ENCODE measurements at regions not wholly inside any gene's neighbourhood (a gene's known extent, or its start where the extent isn't known, plus 50 kb on each side); places are given as distances from the start of the nearest gene placed in this dataset.
"Not testable (repeated sequence)": the region's sequence is repeated elsewhere in the genome, so short reads cannot be mapped to it uniquely, and the experiment has no call there.

DNA sequence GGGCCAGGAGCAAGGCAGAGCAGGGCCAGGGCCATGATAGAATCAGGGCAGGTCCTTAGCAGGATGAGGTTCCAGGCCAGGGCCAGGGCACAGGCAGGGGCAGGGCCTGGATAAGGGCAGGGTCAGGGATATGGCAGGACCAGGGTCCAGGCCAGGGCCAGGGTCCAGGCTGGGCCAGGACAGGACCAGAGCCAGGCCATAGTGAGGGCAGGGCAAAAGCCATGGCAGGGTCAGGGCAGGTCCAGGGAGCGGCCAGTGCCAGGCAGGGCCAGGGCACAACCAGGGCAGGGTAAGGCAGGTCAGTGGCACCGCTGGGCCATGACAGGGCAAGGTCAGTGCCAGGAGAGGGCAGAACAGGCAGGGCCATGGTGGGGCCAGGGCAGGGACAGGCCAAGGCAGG, 152.2 kb downstream of the LIPI start:
- DNase-seq (ENCODE audit: extremely low read depth, low read depth): no peak

DNA sequence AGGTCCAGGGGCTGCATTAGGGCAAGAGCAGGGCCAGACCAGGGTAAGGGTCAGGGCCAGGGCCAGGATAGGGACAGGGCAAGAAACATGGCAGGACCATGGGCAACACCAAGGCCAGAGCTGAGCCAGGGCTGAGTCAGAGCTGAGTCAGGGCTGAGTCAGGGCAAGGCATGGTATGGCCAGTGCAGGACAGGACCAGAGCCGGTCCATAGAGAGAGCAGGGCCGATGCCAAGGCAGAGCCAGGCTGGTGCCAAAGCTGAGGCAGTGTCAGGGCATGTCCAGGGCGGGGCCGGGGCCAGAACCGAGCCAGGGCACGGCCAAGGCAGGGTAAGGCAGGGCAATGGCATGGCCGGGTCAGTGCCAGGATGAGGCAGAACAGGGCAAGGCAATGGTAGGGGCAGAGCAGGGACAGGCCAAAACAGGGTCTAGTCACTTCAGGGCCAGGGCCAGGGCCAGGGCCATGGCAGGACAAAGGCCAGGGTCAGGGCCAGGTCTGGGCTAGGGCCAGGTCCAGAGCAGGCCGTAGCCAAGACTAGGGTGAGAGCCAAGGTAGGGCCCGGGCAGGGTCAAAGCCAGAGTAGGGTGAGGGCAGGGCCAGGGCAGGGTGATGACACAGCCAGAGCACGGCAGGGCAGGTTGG, 152.8 kb downstream of the LIPI start:
- not testable (repeated sequence) for DNase-seq (ENCODE audit: extremely low read depth, low read depth)

DNA sequence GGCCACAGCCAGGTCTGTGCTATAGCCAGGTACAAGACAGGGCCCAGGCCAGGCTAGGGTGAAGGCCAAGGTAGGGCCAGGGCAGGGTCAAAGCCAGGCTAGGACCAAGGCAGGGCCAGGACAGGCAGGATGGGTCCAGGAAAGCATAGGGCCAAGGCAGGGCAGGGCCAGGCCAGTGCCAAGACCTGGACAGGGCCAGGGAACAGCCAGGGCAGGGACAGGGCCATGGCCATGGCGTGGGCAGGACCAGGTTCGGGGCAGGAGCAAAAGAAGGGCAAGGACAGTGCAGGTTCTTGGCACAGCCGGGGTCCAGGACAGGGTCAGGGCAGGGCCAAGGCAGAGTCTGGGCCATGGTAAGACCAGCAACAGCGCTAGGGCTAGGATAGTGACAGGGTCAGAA, 153.4 kb downstream of the LIPI start:
- DNase-seq (ENCODE audit: extremely low read depth, low read depth): no peak

DNA sequence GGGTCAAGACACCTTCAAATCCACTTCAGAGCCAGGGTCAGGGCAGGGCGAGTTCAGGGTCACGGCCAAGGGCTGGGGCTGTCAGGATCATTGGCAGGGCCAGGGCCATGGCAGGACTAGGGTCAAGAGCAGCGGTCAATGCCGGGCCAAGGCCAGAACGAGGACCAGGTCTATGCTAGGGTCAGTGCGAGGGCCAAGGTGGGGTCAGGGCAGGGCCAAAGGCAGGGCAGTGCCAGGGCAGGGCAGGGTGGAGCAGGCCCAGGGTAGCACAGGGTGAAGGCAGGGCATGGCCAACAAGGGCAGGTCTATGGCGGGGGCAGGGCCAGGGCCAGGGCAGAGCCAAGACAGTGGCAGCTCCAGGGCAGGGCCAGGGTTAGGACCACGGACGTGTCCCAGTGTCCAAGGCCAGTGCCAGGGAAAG, 154.0 kb downstream of the LIPI start:
- DNase-seq (ENCODE audit: extremely low read depth, low read depth): no peak

DNA sequence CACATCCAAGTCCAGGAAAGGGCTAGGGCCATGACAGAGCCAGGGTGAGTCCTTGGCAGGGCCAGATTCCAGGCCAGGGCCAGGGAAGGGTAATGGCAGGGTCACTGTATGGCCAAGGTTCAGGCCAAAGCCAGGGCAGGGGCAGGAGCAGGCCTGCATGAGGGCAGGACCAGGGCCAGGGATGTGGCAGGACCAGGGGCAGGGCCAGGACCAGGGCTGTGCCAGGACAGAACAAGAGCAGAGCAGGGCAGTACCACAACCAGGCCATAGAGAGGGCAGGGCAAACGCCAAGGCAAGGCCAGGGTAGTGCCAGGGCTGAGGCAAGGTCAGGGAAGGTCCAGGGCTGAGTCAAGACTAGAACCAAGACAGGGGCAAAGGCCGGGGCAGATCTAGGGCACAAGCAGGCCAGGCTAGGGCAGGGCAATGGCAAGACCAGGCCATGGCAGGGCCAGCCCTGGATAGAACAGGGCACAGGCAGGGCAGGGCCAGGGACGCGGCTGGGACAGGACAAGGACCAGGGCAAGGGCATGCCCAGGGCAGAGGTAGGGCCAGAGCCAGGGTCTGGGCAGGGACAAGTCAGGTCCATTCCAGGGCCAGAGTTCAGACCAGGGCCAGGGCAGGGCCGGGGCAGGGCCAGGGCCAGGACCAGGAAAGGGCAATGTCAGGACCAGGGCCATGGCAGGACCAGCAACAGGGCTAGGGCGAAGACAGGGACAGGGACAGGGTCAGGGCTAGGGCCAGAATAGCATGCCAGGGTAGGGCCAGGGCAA, 154.8 kb downstream of the LIPI start:
- DNase-seq (ENCODE audit: extremely low read depth, low read depth): not testable (repeated sequence)

DNA sequence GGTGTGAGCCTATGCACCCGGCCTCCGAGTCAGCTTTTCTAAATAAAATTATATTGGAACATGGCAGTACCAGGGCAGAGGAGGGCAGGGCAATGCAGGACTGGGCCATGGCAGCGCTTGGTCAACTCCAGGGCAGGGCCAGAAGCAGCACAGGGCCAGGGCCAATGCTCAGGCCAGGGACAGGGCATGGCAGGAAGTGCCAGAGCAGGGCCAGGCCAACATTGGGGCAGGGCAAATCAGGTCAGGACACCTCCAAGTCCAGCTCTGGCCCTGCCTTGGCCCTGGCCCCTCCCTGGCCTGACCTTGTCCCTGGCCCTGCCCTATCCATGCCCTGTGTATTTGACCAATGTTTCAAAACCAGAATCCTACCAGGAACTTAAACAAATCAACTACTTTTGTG, 156.1 kb downstream of the LIPI start:
- DNase-seq (ENCODE audit: extremely low read depth, low read depth): no peak

DNA sequence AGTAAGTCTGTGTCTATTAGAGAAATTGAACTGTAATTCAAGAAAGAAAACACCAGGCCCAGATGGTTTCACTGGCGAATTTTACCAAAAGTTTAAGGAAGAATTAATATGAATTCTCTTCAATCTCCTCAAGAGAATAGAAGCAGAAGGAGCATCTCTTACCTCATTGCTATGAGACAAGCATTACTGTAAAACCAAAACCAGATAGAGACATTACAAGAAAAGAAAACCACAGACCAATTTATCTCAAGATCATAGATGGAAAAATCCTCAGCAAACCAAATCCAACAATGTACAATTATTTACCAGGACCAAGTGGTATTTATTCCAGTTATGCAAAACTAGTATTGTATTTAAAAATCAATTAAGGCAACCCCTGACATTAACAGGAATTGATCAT, 160.6 kb downstream of the LIPI start:
- no peak for DNase-seq (ENCODE audit: extremely low read depth, low read depth)

DNA sequence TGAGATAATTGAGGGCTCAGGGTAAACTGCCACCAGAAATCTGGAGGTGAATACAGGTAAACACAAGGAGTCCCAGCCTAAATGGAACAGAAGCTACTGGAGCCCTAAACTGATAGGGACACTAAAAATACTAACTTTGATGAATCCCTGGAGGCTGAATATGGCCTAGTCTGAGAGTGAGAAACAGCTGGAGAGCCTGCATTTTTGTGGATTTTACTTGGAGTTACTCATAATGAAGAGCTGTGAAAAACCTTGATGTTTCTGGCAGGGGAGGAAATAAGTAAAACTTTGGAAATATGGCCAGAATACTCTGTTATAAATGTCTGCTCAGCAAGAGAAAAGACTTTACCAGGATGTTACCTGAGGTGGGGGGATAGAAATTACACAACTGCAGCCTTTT, 164.4 kb downstream of the LIPI start:
- DNase-seq (ENCODE audit: extremely low read depth, low read depth): no peak

DNA sequence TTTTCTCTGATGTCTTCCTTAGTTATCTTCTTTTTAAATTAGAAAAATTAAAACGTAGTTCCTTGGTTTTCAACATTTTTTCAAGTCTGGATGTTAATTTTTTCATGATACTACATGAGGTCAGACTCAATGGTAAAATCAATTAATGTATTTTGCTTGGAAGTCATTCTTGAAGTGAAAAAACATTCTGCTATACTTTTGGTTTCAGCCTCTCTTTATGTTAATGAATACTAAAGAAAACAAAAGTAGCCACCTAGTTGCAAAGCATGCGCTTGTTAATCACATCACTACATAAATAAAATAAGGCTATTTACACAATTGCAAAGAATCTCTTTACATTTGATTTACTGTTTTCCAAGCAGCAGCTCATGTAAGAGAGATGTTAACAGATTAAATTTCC, 170.4 kb downstream of the LIPI start:
- no peak for DNase-seq (ENCODE audit: extremely low read depth, low read depth)

DNA sequence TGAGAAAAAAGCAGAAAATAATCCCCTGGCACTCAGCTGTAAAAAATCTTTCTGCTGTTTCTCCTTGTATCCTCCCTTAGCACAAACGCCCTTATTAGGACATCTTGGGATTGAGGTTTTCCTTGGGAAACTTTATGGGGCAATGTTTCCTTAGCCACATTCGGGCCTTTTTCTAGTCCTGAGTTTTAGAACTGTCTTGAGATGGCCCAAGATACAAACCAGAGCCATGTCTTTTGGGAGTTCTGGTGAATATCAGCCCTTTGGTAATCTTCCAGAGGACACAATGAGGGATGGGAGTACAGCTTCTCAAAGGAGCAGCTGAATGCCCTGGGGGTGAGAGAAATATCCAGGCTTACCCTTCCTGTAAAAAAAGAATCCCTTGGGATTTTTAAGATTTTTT, 182.1 kb downstream of the LIPI start:
- not testable (repeated sequence) for DNase-seq (ENCODE audit: extremely low read depth, low read depth)

DNA sequence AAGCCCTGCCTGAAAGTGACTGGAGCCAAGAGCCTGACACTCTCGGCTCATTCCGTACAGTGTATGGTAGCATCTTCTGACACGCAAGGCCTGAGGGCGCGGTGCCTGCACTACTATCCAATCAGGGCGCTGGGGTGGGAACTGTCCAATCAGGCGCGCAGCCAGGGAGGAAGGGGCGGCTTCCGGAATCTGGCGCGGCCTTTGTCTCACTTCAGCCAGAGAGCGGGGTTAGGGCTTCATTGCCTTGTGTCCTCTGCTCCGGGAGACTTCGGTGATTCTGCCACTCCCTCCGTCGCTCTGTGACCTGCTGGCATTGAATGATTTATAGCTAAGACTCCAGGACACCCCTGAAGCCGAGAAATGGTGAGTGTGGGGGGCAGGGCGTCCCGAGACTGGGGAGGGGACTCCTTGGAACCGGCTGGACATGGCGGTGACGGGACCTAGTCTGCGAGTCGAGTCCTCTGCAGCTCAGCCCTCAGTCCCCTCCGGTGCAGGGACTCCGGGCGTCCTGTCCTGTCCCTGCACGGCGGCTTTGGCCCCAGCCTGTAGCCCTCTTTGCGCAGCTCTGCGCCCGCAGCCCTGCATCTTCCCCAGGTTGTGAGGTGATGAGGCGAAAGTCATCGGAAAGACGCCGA, 183.4 kb downstream of the LIPI start:
- DNase-seq (ENCODE audit: extremely low read depth, low read depth): peak; percentile 86

DNA sequence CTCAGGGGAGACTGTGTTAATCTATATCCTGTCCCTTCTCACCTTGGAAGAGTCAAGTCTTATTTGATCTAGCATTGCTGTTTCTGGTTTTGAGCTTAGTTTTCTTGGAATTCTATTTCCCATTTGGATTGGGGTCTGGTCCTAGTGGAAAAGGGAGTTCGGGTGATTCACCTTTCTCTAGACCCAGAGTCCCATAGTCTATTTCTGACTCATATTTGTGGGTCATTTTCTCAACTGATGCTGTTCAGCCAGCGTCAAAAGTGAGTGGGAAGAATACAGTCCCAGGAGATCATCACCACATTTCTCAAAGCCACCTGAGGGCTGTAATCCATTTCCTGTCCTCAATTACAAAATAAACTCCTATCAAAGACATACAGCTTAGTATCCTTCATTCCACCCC, 190.6 kb downstream of the LIPI start:
- DNase-seq (ENCODE audit: extremely low read depth, low read depth): not testable (repeated sequence)

DNA sequence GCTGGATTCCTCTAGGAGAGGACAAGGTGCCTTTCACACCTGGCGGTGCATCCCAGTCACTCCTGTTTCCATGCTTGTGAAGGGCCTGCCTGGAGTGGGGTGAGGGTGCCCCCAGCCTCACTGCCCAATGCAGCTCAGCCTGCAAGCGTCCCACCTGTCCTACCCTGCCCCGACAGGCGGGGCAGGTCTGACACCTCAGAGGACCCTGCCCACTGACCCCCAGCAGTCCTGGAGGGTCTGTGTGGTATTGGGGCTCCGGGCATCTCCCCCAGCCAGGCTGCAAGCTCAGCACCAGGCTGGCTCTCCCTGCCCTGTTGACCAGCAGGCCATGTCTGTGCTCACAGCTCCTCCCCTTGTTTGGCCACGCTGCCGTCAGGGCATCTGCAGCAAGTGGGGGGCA, 194.9 kb downstream of the LIPI start:
- DNase-seq (ENCODE audit: extremely low read depth, low read depth): not testable (repeated sequence)

DNA sequence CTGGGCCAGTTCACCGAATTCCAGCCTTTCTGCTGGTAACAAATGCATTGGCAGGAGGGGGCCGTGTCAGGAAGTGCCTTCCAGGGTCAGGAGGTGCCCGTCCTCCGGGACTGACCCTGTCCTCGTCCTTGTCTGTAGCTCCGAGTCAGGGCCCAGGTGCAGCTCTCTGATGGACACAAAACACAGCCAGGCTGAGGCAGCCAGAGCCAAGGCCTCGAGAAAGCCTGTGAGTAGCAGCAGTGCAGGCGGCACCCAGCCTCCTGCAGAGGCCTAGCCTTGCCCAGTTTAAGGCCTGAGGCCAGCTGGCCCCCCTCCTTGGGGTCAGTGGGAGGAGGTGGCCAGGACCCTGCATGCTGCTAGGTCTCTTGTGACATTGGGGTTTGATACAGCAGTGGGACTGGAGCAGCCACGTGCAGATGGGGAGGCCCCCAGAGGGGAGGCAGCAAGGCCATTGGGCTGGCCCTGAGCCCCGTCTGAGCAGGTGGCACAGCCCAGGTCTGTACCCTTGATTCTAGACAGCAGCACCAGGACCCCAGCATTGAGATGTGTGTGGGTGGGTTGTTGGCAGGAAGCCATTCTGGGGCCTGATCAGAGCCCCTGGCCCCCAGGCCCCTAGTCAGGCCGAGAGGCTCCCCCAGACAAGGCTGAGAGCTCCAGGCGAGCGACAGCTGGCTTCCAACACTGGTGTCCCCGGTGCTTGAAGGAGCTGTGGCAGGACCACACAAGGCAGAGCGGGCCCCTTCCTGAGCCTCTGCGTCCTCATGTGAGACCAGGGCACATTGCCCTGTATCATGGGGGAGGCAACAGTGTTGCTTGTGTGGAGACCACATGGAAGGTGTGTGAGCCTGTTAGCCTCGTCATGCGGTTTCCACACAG, 196.9 kb downstream of the LIPI start:
- DNase-seq (ENCODE audit: extremely low read depth, low read depth): not testable (repeated sequence)

DNA sequence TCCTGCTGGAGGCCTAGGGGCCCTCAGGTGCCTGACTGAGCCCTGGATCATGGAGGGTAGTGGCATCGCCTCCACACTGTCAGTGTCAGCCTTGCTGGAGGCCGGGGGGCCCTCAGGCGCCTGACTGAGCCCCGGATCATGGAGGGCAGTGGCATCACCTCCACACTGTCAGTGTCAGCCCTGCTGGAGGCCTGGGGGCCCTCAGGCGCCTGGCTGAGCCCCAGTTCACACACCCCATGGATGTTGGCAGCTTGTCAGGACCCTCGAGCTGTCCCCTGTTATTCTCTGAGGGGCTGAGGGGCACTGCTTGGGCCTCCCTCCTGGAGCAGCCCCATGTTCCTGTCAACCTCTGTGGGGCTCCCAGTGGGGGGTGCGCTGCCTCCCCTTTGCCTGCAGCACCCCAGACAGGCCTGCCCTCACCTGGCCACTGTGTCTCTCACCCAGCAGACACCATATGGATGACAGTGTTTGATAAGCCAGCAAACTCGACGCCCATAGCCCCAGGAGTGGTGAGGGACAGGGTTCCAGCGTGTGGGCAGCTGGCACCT, 197.6 kb downstream of the LIPI start:
- DNase-seq (ENCODE audit: extremely low read depth, low read depth): no peak

DNA sequence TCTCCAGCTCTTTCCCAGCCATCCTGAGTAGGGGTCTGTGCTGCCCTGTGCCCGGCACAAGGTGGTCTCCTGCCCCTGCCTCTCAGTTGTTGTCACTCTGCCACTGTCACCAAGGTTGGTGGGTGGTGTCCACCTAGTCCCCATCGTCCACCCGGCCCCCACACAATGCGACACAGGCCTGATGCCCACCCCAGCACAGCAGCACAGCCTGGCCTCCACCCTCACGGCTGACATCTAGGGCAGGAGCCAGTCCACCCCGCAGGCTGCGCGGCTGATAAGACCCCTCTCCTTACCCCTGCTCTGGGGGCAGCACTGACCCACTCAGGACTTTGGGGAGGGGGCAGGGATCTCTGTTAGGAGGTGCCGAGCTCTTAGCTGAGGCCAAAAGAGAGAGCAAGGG, 198.3 kb downstream of the LIPI start:
- no peak for DNase-seq (ENCODE audit: extremely low read depth, low read depth)

DNA sequence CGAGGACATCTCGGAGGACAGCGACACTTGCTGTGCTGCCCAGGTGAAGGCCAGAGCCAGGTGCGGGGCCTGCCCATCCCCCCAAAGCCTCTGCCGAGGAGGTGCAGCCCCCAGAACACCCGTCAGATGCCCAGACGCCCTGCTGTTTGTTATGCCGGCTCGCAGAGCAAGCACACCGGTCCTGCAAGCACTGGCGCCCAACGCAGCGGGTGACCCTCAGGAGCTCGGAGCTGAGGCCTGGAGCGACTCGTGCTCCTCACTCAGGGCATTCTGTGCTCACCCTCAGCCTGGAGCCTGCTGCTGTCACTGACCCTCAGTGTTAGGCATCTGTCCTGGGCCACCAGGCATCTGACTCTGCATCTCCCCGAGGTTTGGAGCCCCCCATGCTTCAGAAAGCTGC, 199.0 kb downstream of the LIPI start:
- DNase-seq (ENCODE audit: extremely low read depth, low read depth): not testable (repeated sequence)

DNA sequence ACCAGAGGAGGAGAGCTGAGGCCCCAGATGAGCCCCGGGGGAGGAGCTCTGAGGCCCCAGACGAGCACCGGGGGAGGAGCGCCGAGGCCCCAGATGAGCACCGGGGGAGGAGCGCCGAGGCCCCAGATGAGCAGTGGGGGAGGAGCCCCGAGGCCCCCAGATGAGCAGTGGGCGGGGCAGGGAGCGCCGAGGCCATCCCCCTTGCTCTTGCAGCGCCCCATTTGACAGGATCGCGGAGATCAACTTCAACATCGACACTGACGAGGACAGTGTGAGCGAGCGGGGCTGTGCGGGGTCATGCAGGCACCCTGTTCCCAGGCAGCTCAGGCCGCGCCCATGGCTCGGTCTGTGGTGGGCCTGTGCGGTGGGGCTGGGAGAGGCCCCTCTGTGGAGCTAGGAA, 199.6 kb downstream of the LIPI start:
- not testable (repeated sequence) for DNase-seq (ENCODE audit: extremely low read depth, low read depth)

DNA sequence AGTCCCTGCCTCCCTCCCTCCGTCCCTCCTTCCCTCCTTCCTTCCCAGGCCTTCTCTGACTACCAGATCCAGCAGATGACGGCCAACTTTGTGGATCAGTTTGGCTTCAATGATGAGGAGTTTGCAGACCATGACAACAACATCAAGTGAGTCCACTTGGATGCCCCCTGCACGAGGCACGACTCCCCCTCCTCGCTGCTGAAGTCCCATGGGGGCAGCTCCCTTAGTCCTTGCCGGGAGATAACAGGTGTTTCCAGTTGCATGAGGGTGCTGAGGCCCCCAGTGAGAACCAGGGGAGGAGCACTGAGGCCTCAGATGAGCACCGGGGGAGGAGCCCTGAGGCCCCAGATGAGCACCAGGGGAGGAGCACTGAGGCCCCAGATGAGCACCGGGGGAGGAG, 200.0 kb downstream of the LIPI start:
- no peak for DNase-seq (ENCODE audit: extremely low read depth, low read depth)

DNA sequence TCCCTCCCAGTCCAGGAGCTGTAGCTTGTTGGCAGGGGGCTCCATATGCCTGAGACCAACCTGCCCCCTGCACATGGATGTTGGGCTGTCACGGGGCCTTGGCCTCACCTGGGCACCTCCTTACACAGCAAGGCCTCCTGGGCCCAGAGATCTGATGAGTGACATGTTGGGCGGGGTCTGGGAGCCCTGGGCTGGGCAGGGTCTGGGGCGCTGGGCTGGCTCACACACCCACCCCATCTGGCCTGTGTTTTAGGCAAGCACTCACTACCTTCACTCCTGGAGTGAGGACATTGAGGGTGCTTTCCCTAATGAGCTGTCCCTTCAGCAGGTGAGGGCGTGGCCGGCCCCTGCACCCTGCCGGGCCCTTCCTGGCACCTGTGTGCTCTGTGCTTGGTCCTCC, 200.8 kb downstream of the LIPI start:
- DNase-seq (ENCODE audit: extremely low read depth, low read depth): not testable (repeated sequence)
